MCF 10A (cell line): ENCODE measurements at regions not wholly inside any gene's neighbourhood (a gene's known extent, or its start where the extent isn't known, plus 50 kb on each side); places are given as distances from the start of the nearest gene placed in this dataset.

Experiments used
- BruUV-seq: library from RNA; stranded (reverse); fragments of 400-500 nt; replicated peaks from 2 replicates; lab custom pipeline; 2021; lab: Mats Ljungman, UMichigan
- CTCF ChIA-PET: fragments of 300-600 bp; sonication (Branson Sonifier 250); formaldehyde crosslinking; extraction: SDS; loops from one replicate; lab custom pipeline; 2021; ENCODE audit warnings: antibody characterized with exemption, inconsistent platforms; lab: Yijun Ruan, JAX
- POLR2A ChIA-PET: fragments of 300-600, 350-650 bp; sonication (Branson Sonifier 250); formaldehyde crosslinking; extraction: SDS; loops from one replicate; lab custom pipeline; 2020; ENCODE audit warnings: antibody characterized with exemption, inconsistent platforms; lab: Yijun Ruan, JAX
- DNase-seq: peaks from one replicate; pipeline ENCODE4 v3.0.0-alpha.2; 2018; ENCODE audit not compliant: unreplicated experiment
- H3K27ac Mint-ChIP-seq: one replicate; pipeline ENCODE4 v1.8.0; 2022; ENCODE audit warnings: mild to moderate bottlenecking, low read depth, mixed read lengths; ENCODE audit not compliant: unreplicated experiment
- H3K27me3 Mint-ChIP-seq: one replicate; pipeline ENCODE4 v1.8.0; 2022; ENCODE audit warnings: mixed read lengths; ENCODE audit not compliant: insufficient read depth, unreplicated experiment
- H3K36me3 Mint-ChIP-seq: one replicate; pipeline ENCODE4 v1.8.0; 2022; ENCODE audit warnings: mild to moderate bottlenecking, moderate library complexity, mixed read lengths; ENCODE audit not compliant: insufficient read depth, unreplicated experiment
- H3K4me1 Mint-ChIP-seq: one replicate; pipeline ENCODE4 v1.8.0; 2022; ENCODE audit warnings: mixed read lengths; ENCODE audit not compliant: insufficient read depth, unreplicated experiment
- H3K4me3 Mint-ChIP-seq: one replicate; pipeline ENCODE4 v1.8.0; 2022; ENCODE audit warnings: mild to moderate bottlenecking, moderate library complexity, mixed read lengths; ENCODE audit not compliant: unreplicated experiment
- H3K9me3 Mint-ChIP-seq: one replicate; pipeline ENCODE4 v1.8.0; 2022; ENCODE audit warnings: mixed read lengths; ENCODE audit not compliant: unreplicated experiment
- intact Hi-C: fragments of 100-400 bp; cut with micrococcal nuclease; formaldehyde crosslinking; loops from 2 replicates; pipeline ENCODE4 v1.14.1; 2022
- TF ChIP-seq, protein P1 (sequence below): fragments of 200-600 bp; IDR thresholded peaks from one replicate; pipeline ENCODE4 v1.8.0; 2022; ENCODE audit warnings: antibody characterized with exemption, mild to moderate bottlenecking; ENCODE audit not compliant: unreplicated experiment

DNA sequence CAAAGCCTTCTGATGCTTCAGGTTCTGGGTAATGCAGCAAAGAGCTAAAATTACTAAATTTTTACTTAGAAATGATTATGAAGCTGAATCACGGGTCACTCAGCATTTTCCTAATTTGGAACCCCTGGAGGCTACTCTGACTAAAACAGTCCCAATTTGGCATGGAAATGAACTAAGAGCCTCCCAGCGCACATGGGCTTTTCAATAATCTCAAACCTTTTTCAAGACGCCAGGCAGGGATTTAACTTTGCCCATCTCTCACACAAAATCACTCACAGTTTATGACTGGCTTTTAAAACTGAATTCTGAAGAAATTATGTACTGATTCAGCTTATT is 68.3 kb downstream of the LLPH start:
- no peak overlapping the region for H3K4me3 Mint-ChIP-seq
- peaks cover 7% of the 10 kb centered on the region for H3K4me1 Mint-ChIP-seq
- no peak for DNase-seq
- H3K27ac Mint-ChIP-seq = no peak overlapping the region
- ChIA-PET POLR2A (no interaction called here), CTCF (interaction anchor here (0.6 to 1.3 kb wide), 2 partner anchors 9 to 25 kb away, joined by 3 to 4 read pairs; no protein-coding TSS in a partner anchor)
- TF ChIP-seq, protein P1, sequence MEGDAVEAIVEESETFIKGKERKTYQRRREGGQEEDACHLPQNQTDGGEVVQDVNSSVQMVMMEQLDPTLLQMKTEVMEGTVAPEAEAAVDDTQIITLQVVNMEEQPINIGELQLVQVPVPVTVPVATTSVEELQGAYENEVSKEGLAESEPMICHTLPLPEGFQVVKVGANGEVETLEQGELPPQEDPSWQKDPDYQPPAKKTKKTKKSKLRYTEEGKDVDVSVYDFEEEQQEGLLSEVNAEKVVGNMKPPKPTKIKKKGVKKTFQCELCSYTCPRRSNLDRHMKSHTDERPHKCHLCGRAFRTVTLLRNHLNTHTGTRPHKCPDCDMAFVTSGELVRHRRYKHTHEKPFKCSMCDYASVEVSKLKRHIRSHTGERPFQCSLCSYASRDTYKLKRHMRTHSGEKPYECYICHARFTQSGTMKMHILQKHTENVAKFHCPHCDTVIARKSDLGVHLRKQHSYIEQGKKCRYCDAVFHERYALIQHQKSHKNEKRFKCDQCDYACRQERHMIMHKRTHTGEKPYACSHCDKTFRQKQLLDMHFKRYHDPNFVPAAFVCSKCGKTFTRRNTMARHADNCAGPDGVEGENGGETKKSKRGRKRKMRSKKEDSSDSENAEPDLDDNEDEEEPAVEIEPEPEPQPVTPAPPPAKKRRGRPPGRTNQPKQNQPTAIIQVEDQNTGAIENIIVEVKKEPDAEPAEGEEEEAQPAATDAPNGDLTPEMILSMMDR = no peak
- H3K9me3 Mint-ChIP-seq = no peaks in the 10 kb centered on the region
- intact Hi-C loops = no loop called here
- peaks cover 11% of the 10 kb centered on the region for H3K27me3 Mint-ChIP-seq
- H3K36me3 Mint-ChIP-seq = no peaks in the 10 kb centered on the region
- BruUV-seq = no TSS peak

- no peaks in the 10 kb centered on the region for H3K9me3 Mint-ChIP-seq
- H3K4me1 Mint-ChIP-seq = peaks cover 7% of the 10 kb centered on the region
- H3K4me3 Mint-ChIP-seq = no peak overlapping the region
- H3K36me3 Mint-ChIP-seq = no peaks in the 10 kb centered on the region
- POLR2A ChIA-PET = no interaction called here
- no peak overlapping the region for H3K27ac Mint-ChIP-seq
- DNase-seq = peak; percentile 47
- TF ChIP-seq, protein P1 = no peak
- H3K27me3 Mint-ChIP-seq = peaks cover 11% of the 10 kb centered on the region
- intact Hi-C loops = no loop called here
- BruUV-seq = no TSS peak
- CTCF ChIA-PET = interaction anchor here (1.3 kb wide), 1 partner anchor 25 kb away, joined by 4 read pairs; no protein-coding TSS in a partner anchor
Observed at GRCh38 chr12:66061557-66062289, 68.8 kb downstream of the LLPH start.

DNA sequence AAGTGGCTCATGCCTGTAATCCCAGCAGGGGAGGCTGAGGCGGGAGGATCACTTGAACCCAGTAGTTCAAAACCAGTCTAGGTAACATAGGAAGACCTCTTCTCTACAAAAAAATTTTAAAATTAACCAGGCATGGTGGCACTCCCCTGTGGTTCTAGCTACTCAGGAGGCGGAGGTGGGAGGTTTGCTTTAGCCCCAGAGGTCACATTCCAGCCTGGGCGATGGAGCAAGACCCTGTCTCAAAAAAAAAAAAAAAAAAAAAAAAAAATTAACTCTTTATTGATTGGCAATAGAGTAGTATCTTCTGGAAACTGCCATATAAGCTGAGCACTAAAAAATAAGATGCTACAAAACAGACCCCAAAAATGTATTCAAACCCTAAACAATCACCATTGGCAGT is 69.5 kb downstream of the LLPH start:
- Mint-ChIP-seq H3K9me3 (no peaks in the 10 kb centered on the region), H3K27ac (no peak overlapping the region), H3K4me3 (no peak overlapping the region), H3K4me1 (peaks cover 7% of the 10 kb centered on the region), H3K36me3 (no peaks in the 10 kb centered on the region), H3K27me3 (peaks cover 11% of the 10 kb centered on the region)
- intact Hi-C loops = no loop called here
- BruUV-seq = no TSS peak
- DNase-seq = no peak
- ChIA-PET POLR2A (no interaction called here), CTCF (no interaction called here)
- TF ChIP-seq, protein P1 = no peak

DNA sequence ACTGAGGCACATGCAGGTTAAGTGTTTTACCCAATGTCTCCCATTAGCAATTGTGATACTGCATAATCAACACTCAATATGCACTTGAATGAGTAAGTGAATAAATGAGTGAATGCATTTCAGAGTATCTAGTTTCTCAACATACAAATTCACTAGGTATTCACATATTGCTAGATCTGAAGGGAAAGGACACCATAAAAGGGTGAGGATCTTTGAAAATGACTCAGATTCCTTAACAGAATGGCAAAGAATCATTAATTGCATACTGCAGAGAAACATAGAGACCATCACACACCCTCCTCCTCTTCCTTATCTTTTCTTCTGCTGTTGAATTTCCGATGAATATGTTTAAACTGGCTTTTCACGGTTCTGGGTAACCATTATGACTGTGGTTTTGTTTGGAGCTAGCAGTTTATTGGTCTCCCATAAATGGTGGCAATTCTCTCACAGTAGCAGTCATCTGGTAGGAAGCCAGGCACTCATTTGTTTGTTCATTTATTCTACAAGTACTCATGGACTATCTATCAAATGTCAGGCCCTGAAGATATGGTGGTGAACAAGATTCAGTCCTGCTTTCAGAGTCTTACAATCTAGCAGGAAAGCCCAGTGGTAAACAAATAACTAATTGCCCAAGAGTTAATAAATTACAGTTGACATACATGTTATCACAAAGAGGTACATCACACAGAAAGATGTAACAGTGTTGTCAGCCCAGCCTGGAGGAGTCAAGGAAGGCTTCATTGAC is 70.2 kb downstream of the LLPH start:
- H3K36me3 Mint-ChIP-seq = no peaks in the 10 kb centered on the region
- ChIA-PET POLR2A (no interaction called here), CTCF (interaction anchor here (1.4 kb wide), 1 partner anchor 27 kb away, joined by 4 read pairs; no protein-coding TSS in a partner anchor)

More for the DNA sequence above, 70.2 kb downstream of the LLPH start:
- Mint-ChIP-seq H3K9me3 (no peaks in the 10 kb centered on the region), H3K27me3 (peaks cover 11% of the 10 kb centered on the region), H3K4me1 (peaks cover 7% of the 10 kb centered on the region), H3K4me3 (no peak overlapping the region), H3K27ac (no peak overlapping the region)
- TF ChIP-seq, protein P1 = no peak
- no peak for DNase-seq
- intact Hi-C loops = no loop called here
- BruUV-seq = no TSS peak
